Smooth muscle cell (in vitro differentiated cells): ENCODE measurements at regions not wholly inside any gene's neighbourhood (a gene's known extent, or its start where the extent isn't known, plus 50 kb on each side); places are given as distances from the start of the nearest gene placed in this dataset.
"Not testable (repeated sequence)": the region's sequence is repeated elsewhere in the genome, so short reads cannot be mapped to it uniquely, and the experiment has no call there.

Source experiments
- DNase-seq: peaks from one replicate; lab custom pipeline; 2025; ENCODE audit not compliant: unreplicated experiment; lab: John Stamatoyannopoulos, UW
- H2AFZ ChIP-seq: fragments of 200-600 bp; sonication (generic); 2 replicates; pipeline ENCODE4 v1.6.0; 2016; ENCODE audit warnings: antibody characterized with exemption, low read depth, mild to moderate bottlenecking
- H3F3A ChIP-seq: fragments of 200-600 bp; sonication (generic); 2 replicates; pipeline ENCODE4 v1.6.0; 2017; ENCODE audit warnings: antibody characterized with exemption, low read depth
- H3K27ac ChIP-seq: fragments of 200-600 bp; sonication (generic); 2 replicates; pipeline ENCODE4 v1.5.1; 2016; ENCODE audit warnings: low read depth, mild to moderate bottlenecking
- H3K27me3 ChIP-seq: fragments of 200-600 bp; sonication (generic); 2 replicates; pipeline ENCODE4 v1.6.1; 2016; ENCODE audit warnings: low read depth, mild to moderate bottlenecking
- H3K36me3 ChIP-seq: fragments of 200-600 bp; sonication (generic); 2 replicates; pipeline ENCODE4 v1.5.1; 2016; ENCODE audit warnings: low read depth
- H3K4me1 ChIP-seq: fragments of 200-600 bp; sonication (generic); 2 replicates; pipeline ENCODE4 v1.5.1; 2016; ENCODE audit warnings: low read depth
- H3K4me2 ChIP-seq: fragments of 200-600 bp; sonication (generic); 2 replicates; pipeline ENCODE4 v1.6.0; 2016; ENCODE audit warnings: mild to moderate bottlenecking
- H3K4me3 ChIP-seq: fragments of 200-600 bp; sonication (generic); 2 replicates; pipeline ENCODE4 v1.5.1; 2016; ENCODE audit warnings: mild to moderate bottlenecking
- H3K79me2 ChIP-seq: fragments of 200-600 bp; sonication (generic); 2 replicates; pipeline ENCODE4 v1.6.0; 2016; ENCODE audit warnings: low read depth, mild to moderate bottlenecking
- H3K9ac ChIP-seq: fragments of 200-600 bp; sonication (generic); 2 replicates; pipeline ENCODE4 v1.6.0; 2016; ENCODE audit warnings: low read depth
- H3K9me3 ChIP-seq: fragments of 200-600 bp; sonication (generic); replicated peaks from 2 replicates; pipeline ENCODE4 v1.5.1; 2016; ENCODE audit warnings: low read depth
- H4K20me1 ChIP-seq: fragments of 200-600 bp; sonication (generic); 2 replicates; pipeline ENCODE4 v1.6.0; 2016; ENCODE audit warnings: low read depth
- WGBS: methylation state at CpG from one replicate; pipeline ENCODE4 v1.1.7; 2016; ENCODE audit warnings: low lambda C conversion rate; 5-methylcytosine and 5-hydroxymethylcytosine counted together
- TF ChIP-seq, protein P1 (sequence below): fragments of 200-600 bp; sonication (generic); IDR thresholded peaks from 2 replicates; pipeline ENCODE4 v1.5.1; 2017; ENCODE audit warnings: borderline replicate concordance, mild to moderate bottlenecking, antibody characterized with exemption; ENCODE audit not compliant: insufficient read depth, poor library complexity, severe bottlenecking

- Histone ChIP-seq H3F3A (no peaks in the 10 kb centered on the region), H3K79me2 (no peaks in the 10 kb centered on the region), H3K9ac (no peak overlapping the region), H3K4me3 (no peak overlapping the region), H3K27ac (no peak overlapping the region), H3K27me3 (no peaks in the 10 kb centered on the region), H3K9me3 (no peaks in the 10 kb centered on the region), H4K20me1 (no peaks in the 10 kb centered on the region), H3K4me1 (no peaks in the 10 kb centered on the region), H3K4me2 (no peak overlapping the region), H2AFZ (peak overlapping the region; percentile 46), H3K36me3 (no peaks in the 10 kb centered on the region)
- no peak for DNase-seq
- WGBS = 37% methylated on average over 4 of the region's 4 CpGs
- TF ChIP-seq, protein P1, sequence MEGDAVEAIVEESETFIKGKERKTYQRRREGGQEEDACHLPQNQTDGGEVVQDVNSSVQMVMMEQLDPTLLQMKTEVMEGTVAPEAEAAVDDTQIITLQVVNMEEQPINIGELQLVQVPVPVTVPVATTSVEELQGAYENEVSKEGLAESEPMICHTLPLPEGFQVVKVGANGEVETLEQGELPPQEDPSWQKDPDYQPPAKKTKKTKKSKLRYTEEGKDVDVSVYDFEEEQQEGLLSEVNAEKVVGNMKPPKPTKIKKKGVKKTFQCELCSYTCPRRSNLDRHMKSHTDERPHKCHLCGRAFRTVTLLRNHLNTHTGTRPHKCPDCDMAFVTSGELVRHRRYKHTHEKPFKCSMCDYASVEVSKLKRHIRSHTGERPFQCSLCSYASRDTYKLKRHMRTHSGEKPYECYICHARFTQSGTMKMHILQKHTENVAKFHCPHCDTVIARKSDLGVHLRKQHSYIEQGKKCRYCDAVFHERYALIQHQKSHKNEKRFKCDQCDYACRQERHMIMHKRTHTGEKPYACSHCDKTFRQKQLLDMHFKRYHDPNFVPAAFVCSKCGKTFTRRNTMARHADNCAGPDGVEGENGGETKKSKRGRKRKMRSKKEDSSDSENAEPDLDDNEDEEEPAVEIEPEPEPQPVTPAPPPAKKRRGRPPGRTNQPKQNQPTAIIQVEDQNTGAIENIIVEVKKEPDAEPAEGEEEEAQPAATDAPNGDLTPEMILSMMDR = peak; percentile 67
Observed at GRCh38 chr6:4210629-4211419, 75.4 kb upstream of the ECI2 start.

DNA sequence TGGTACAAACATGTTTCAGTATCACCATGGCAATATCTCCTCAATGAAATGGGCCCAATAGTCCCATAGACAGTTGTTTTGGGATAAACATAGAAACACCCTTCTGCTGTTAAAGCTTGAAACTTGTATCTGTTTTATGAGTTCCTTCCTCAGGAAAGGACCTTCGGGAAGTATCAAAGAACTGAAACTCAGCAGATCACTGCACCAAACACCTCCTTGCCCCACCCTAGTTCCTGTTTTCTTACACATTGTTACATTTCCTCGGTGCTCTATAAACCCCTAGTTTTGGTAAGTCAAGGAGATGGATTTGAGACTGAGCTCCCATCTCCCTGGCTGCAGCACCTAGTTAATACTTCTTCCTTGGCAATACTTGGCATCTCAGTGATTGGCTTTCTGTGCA is 73.8 kb upstream of the ECI2 start:
- Histone ChIP-seq H3K27ac (no peak overlapping the region), H3K79me2 (no peaks in the 10 kb centered on the region), H3K36me3 (no peaks in the 10 kb centered on the region), H3K4me3 (no peak overlapping the region), H4K20me1 (no peaks in the 10 kb centered on the region), H3F3A (no peaks in the 10 kb centered on the region), H3K4me2 (no peak overlapping the region), H3K4me1 (no peaks in the 10 kb centered on the region), H3K9me3 (no peaks in the 10 kb centered on the region), H2AFZ (no peak overlapping the region), H3K27me3 (no peaks in the 10 kb centered on the region), H3K9ac (no peak overlapping the region)
- TF ChIP-seq, protein P1 = no peak
- WGBS = 85% methylated on average over 2 of the region's 2 CpGs
- DNase-seq = no peak

- DNase-seq = no peak
- no peaks in the 10 kb centered on the region for H3K79me2 ChIP-seq
- H3K27ac ChIP-seq = no peak overlapping the region
- WGBS = 25% methylated on average over 2 of the region's 2 CpGs
- no peak overlapping the region for H3K4me2 ChIP-seq
- H4K20me1 ChIP-seq = no peaks in the 10 kb centered on the region
- peak overlapping the region; percentile 56 for H2AFZ ChIP-seq
- no peak overlapping the region for H3K4me3 ChIP-seq
- H3K9me3 ChIP-seq = no peaks in the 10 kb centered on the region
- H3K9ac ChIP-seq = no peak overlapping the region
- no peaks in the 10 kb centered on the region for H3F3A ChIP-seq
- TF ChIP-seq, protein P1 = no peak
- H3K4me1 ChIP-seq = no peaks in the 10 kb centered on the region
- no peaks in the 10 kb centered on the region for H3K36me3 ChIP-seq
- no peaks in the 10 kb centered on the region for H3K27me3 ChIP-seq
Observed at GRCh38 chr6:4208158-4208557, 72.8 kb upstream of the ECI2 start.

DNA sequence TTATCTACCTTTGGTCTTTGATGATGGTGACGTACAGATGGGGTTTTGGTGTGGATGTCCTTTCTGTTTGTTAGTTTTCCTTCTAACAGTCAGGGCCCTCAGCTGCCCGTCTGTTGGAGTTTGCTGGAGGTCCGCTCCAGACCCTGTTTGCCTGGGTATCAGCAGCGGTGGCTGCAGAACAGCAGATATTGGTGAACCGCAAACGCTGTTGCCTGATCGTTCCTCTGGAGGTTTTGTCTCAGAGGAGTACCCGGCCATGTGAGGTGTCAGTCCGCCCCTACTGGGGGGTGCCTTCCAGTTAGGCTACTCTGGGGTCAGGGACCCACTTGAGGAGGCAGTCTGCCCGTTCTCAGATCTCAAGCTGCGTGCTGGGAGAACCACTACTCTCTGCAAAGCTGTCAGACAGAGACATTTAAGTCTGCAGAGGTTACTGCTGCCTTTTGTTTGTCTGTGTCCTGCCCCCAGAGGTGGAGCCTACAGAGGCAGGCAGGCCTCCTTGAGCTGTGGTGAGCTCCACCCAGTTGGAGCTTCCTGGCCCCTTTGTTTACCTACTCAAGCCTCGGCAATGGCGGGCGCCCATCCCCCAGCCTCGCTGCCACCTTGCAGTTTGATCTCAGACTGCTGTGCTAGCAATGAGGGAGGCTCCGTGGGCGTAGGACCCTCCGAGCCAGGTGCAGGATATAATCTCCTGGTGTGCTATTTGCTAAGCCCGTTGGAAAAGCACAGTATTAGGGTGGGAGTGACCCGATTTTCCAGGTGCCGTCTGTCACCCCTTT is 68.5 kb upstream of the ECI2 start:
- not testable (repeated sequence) for H3K4me2 ChIP-seq, H3F3A ChIP-seq, H3K9ac ChIP-seq, DNase-seq, H3K9me3 ChIP-seq, H3K27ac ChIP-seq, H3K79me2 ChIP-seq, H3K4me1 ChIP-seq, H3K4me3 ChIP-seq, H2AFZ ChIP-seq, H4K20me1 ChIP-seq, H3K27me3 ChIP-seq, H3K36me3 ChIP-seq
- 96% methylated on average over 21 of the region's 21 CpGs for WGBS
